CD4-positive, alpha-beta T cell treated with Interleukin-17A for 1 hour (primary cell): ENCODE measurements at regions not wholly inside any gene's neighbourhood (a gene's known extent, or its start where the extent isn't known, plus 50 kb on each side); places are given as distances from the start of the nearest gene placed in this dataset.
"Not testable (repeated sequence)": the region's sequence is repeated elsewhere in the genome, so short reads cannot be mapped to it uniquely, and the experiment has no call there.

Experiments used
- DNase-seq: peaks from one replicate; pipeline ENCODE4 v3.0.0-alpha.2; 2020

DNA sequence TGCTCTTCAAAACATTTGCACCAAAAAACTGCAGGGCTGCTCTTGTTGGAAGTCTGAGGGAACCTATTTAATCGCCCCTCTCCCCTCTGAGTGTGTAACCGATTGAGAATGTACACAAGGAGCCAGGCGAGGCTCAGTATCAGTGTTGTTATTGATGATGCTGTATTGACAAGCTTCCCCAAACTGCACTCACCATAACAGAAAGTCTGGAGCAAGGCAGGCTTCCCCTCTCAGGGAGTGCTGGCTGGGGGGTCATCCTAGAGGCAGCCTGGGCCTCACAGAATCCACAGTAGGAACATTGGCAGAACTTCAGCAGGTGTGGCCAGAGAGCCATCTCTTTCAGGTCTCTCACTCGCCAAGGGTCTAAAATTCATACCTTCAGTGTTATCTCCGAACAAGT is 58.1 kb upstream of the TUNAR start:
- no peak for DNase-seq

DNA sequence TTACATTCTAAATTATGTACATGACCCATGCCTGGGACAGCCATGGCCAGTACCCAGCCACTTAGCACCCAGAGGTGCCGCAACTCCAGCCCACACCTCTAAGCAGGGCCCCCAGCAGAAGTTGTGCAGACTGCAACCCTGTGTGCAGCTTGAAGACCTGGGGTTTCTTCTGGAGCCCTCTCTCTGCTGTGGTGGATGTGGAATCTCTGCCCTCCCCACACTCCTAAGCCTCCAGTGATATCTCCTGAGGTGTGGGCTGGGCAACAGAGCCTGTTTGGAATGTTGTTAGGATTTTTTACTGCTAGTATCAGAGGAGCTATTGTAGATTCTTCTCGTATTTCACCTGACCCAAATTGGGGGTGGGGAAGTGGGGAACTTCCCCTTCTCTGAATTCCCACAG is 59.4 kb upstream of the TUNAR start:
- DNase-seq, result no peak

DNA sequence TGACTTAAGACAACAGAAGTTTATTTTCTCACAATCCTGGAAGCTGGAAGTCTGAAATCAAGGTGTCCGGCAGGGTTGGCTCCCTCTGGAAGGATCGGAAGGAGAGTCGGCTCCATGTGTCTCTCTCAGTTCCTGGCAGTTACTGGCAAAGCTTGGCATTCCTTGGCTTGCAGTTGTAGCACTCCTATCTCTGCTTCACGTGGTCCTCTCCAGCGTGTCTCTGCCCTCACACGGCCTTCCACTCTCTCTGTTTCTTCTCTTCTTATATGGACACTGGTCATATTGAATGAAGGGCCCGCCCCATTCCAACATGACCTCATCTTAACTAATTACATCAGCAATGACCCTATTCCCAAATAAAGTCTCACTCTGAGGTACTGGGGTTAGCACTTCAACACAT is 60.1 kb upstream of the TUNAR start:
- DNase-seq, result no peak

DNA sequence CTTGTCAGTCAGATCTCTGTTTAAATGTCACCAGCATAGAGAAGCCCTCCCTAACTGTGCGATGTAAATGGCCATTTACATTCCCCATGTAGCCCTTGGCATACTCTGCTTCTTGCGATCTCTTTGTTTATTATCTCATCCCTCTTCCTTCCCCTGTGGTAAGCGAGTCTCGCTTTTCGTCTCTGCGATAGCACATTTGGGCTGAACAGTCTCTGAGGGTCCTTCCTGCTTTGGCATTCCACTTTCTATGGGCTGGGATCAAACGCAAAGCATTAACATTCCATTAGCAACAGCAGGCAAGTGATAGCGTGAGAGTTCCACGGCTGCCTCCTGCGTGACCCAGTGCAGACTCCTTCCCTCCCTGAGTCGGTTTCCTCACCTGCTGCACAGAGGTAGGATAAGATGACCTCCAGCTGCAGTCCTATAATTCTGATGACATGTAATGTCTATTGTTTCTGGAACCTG is 61.4 kb upstream of the TUNAR start:
- DNase-seq, result no peak

DNA sequence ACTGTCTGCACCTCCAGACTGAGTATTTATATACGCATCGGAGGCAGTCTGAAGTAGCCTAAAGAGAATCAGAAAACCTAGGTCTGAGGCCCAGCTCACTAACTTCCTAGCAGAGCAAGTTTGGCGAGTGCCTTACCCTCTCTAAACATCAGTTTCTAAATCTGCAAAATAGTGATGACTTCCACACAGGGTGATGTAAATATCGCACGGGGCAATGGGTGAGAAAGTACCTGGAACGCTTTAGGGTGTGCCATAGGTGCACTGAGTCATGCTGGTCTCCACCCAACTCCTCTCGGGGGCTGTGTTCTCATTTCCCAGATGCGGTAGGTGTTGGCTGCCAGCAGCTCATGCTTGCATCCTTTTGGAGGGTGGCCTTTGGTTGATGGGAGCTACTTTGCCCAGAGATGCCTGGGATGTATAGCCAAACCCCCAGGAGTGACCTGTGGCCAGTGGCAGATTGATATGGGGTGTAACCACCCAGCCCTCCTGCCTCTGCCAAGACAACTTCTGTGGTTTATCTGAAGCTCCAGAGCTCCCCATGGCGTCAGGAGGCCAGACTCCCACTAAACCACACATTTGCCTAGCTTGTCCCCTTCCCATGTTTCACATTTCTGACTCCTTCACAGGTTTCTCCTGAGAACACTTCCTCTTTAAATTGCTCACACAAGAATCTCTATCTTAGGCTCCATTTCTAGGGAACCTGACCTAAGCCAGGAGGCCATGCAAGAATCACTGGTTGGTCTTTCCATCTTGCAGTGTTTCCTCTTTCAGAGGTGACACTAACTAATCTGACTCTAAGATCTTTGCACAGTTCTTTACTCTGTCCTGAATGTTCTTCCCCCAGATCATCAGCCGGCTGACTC is 62.0 kb upstream of the TUNAR start:
- DNase-seq, result no peak

DNA sequence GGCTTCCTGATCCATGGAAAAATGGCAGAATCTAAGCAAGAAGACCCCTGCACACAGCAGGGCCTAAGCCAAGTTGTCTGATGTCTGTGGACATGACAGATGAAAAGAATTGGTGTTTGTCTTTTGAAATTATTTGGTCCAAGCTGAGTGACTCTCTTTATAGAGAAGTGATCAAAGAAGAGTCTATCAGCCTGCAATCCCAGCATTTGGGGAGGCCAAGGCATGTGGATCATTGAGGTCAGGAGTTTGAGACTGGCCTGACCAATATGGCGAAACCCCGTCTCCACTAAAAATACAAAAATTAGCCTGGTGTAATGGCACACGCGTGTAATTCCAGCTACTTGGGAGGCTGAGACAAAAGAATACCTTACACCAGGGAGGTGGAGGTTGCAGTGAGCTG is 64.8 kb upstream of the TUNAR start:
- DNase-seq, result no peak

DNA sequence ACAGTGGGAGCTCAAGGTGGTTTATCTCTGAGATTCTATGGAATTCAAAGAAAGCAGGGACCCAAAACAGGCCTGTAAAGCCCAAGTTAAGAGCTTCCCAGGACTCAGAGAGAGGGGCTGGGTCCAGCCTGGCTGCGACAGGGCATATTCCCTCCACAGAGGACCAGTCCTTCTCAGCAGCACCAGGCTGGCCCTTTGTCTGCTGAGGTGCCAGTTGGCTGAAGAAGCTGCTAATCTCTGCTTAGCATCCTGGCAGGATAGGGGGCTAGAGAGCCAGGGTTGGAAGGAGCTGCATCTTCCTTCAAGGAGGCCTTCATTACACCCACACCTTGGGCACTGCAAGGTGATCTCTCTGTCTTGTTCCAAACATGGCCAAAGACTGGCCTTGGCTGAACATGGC is 68.3 kb upstream of the TUNAR start:
- no peak for DNase-seq

DNA sequence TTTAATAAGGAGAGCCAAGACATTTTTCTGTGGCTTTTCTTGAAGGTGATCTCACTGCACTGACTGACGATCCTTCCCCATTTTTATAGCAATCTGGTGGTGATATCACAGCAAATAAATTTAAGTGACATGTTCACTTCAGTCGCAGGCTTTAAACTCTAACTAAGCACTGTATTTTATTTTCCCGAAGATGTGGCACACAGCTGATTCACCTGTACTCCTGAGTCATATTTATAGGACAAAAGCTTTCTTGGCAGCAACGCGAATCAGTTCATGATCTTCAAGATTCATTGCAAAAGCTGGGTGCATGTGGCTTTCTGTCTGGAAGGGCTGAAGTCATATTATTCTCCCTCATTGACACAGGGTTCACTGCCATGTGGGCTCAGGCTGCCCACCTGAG is 79.8 kb upstream of the TUNAR start:
- no peak for DNase-seq

DNA sequence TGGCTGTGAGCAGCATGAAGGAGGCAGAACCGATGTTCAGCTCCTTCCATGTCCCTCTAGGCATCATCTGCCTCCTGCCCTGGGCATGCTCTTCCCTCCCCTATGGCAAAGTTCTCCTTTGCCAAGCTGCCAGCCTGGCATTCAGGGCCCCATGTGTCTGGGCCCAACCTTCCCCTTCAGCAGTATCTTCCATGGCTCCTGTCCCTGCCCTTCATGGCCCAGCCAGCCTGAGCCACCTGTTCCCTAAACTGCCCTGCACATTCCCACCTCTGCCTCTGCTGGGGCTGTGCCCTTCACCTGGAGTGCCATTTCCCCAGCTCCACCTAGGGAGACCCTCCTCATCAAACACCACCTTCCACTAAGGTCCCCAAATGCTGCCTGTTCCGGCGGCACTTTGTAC is 74.0 kb upstream of the TCL1A start:
- DNase-seq, result no peak

DNA sequence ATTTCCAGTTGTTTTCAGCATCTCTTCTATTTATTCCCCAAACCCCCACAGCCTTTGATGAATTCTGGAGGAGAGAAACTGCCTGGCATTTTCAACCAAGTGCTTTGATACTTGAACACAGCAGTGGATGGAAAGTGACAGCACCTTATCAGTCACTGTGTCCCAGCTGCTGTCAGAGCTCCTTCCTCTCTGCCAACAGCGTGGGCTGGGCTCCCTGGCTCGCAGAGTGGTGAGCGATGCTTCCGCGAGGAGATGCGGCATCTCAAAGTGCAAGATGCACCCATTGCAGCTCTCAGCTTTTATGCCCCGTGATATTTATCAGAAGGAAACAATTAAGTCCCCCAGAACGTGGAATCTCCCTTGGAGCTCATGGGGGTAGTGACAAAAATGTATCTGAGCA is 72.6 kb upstream of the TCL1A start:
- no peak for DNase-seq

DNA sequence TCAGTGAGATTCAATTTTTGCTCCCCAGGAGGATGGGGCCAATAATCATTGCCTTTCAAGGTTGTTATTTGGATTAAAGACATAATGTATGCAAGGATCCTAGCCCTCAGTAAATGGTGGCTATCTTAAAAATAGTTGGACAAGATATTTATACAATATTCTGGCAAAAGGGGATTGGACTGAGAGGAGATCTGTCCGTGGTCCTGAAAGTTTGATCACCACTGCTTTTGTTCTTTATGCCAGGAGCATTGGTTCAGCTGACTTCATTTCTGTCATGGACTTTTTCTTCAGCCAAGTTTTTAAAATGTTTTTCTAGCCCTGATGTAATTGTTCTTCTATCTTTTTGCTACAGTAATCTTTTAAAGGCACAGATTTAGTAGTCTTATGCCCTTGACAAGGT is 70.2 kb upstream of the TCL1A start:
- no peak for DNase-seq

DNA sequence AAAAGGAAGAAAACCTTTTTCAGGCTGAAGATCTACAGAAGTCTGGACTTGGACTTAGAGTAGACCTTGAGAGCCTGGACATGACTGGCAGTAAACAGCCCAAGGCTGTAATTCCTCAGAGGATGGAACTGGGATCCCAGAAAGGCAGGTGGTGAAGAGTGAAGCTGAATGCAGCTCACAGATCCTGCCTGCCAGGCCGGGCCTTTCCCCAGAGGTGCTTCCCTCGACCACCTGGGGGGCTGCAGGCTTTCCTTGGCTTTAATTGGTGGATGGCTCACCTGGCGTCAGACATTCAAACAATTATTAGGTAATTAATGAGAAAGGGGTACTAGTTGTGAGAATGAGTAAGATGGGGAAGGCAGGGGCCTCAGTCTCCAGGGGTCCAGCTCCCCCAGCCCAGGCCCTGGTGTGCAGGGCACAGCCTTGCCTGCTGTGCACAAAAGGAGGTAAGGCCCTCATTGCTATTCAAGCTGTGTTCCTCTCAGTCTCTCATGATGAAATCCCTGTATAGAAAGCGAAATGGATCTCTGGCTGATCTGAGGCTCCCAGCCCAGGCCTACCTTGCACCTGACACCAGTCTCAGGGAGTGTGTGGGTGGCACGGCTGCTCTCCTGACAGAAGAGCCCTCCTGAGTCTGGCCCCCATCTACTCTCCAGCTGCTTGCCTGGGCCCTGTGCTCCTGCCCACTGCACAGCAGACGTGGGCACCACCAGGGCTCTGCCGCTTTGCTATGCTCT is 63.0 kb upstream of the TCL1A start:
- no peak for DNase-seq

DNA sequence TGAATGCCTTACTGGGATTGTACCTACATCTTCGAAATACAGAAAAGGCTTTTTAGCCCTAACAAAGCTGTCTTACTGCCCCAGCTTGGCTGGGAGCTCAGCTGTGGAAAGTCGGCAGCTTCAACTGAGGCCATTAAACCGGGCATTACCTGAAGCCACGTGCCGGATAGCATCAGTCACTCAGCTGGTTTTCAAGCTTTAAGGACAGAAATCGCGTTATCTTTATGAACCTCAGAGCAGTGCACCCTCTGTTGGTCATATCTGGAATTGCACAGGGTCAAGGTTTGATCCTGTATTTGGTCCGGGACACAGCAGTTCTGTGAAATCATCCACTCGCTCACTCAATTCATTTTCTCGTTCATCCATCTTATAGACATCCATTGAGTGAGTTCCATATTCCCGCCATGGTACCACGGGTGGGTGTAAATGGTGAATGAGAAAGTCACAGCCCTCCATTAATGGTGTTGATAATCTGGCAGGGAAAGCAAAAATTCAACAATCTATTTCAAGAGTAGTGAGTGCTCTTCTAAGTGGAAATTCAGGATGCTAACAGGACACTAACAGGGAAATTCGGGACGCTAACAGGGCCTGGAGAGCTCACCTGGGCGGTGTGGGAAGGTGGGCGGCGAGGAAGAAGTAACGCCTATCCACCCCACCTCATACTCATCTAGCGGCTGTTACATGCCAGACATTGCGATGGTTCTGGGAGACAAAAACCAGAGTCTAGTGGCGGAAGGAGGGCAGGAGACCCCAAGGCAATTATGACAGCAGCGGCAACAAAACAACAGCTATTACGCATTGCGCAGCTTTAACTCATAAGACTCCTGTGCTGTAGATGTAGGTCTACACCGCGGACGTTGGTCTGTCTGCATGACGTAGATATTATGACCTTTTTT is 60.6 kb upstream of the TCL1A start:
- DNase-seq, result peak; percentile 47

DNA sequence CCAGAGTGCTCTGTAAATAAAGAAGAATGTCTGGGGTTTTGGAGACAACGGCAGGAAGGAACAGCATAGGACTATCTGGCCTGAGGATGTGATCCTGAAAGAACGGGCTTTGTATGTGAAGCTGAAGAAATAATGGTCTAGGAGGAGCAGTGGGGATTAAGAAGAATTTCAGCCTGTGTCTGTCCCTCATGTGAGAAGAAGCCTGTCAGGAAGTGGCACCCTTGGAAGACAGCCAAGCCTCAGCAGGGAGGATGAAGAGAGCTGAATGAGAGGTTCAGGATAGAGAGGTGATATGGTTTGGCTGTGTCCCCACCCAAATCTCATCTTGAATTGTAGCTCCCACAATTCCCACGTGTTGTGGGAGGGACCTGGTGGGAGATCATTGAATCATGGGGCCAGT is 56.9 kb upstream of the TCL1A start:
- no peak for DNase-seq

DNA sequence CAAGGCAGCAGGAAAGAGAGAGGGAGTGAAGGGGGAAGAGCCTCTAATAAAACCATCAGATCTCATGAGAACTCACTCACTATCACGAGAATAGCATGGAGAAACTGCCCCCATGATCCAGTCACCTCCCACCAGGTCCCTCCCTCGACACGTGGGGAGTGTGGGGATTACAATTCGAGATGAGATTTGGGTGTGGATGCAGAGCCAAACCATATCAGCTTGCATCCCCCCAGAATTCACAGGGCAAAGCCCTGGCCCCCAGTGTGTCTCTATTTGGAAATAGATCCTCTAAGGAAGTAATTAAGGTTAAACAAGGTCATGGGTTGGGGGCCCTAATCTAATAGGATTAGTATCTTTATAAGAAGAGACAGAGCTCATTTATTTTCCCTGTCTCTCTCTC is 56.1 kb upstream of the TCL1A start:
- no peak for DNase-seq

DNA sequence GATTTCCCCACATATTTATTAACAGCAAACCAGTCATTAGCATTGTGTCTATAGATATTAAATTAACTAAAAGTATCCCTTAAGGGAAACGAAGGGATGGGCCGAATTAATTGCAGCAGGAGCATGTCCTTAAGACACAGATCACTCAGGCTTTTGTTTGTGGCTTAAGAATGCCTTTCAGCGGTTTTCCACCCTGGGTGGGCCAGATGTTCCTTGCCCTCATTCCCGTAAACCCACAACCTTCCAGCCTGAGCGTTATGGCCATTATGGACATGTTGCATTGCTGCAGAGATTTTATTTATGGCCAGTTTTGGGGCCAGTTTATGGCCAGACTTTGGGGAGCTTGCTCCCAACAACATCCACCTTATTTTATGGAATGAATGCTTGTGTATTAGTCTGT is 55.5 kb upstream of the TCL1A start:
- not testable (repeated sequence) for DNase-seq

DNA sequence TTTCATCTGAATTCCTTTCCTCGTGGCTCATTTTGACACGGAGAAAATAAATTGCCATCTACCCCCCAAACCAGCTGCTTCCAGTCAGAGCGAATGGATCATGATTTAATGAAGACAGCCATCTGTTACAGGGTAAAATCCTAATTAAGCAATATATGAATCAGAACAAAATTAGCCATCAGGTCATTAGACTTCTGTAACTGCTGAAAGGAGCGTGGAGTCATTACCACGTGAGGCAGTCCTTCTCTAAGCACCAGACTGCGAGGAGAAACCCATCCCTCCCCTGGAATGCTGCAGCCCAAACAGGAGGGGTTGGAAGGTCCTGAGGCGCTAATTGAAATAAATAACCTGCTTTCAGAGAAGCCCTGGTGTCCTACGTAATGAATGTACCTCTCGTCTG is 51.1 kb upstream of the TCL1A start:
- no peak for DNase-seq

DNA sequence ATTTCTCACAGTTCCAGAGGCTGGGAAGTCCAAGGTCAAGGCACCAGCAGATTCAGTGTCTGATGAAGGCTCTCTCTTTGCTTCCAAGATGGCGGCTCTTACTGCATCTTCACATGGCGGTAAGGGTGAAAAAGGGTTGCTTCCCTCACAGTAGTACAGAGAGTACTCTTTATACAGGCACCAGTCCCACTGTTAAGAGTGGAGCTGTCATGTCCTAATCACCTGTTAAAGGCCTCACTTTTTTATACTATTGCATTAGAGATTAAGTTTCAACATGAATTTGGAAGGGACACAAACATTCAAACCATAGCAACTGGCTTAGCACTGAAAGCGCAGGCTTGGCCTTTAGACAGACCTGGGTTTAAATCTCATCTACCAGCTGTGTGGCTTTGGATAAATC is 50.0 kb upstream of the TCL1A start:
- no peak for DNase-seq
